Neuronal stem cell (in vitro differentiated cells): ENCODE measurements at regions not wholly inside any gene's neighbourhood (a gene's known extent, or its start where the extent isn't known, plus 50 kb on each side); places are given as distances from the start of the nearest gene placed in this dataset.
"Not testable (repeated sequence)": the region's sequence is repeated elsewhere in the genome, so short reads cannot be mapped to it uniquely, and the experiment has no call there.

Experiments
- DNase-seq: peaks from one replicate; pipeline ENCODE4 v3.0.0-alpha.2; 2013; ENCODE audit warnings: low spot score
- H2AFZ ChIP-seq: one replicate; pipeline ENCODE4 v1.6.1; 2013; ENCODE audit warnings: mild to moderate bottlenecking, low read length, inconsistent platforms
- H2AK5ac ChIP-seq: 2 replicates; pipeline ENCODE4 v1.6.1; 2013; ENCODE audit warnings: low read depth, mild to moderate bottlenecking, inconsistent platforms, low read length, moderate library complexity, mixed read lengths
- H2BK120ac ChIP-seq: 2 replicates; pipeline ENCODE4 v1.6.1; 2013; ENCODE audit warnings: low read depth, mild to moderate bottlenecking, inconsistent platforms, low read length, moderate library complexity, mixed read lengths
- H2BK12ac ChIP-seq: one replicate; pipeline ENCODE4 v1.6.1; 2013; ENCODE audit warnings: low read length, inconsistent platforms
- H2BK15ac ChIP-seq: 2 replicates; pipeline ENCODE4 v1.6.1; 2013; ENCODE audit warnings: mild to moderate bottlenecking, low read length, inconsistent platforms, mixed read lengths
- H2BK5ac ChIP-seq: one replicate; pipeline ENCODE4 v1.6.1; 2013; ENCODE audit warnings: inconsistent platforms, mild to moderate bottlenecking, low read length, moderate library complexity
- H3K14ac ChIP-seq: one replicate; pipeline ENCODE4 v1.6.1; 2013; ENCODE audit warnings: low read length, inconsistent platforms
- H3K18ac ChIP-seq: 2 replicates; pipeline ENCODE4 v1.6.1; 2013; ENCODE audit warnings: low read length, inconsistent platforms
- H3K23ac ChIP-seq: 2 replicates; pipeline ENCODE4 v1.6.1; 2013; ENCODE audit warnings: low read depth, mild to moderate bottlenecking, mixed read lengths, low read length, inconsistent platforms; ENCODE audit not compliant: poor library complexity
- H3K27ac ChIP-seq: replicated peaks from 3 replicates; pipeline ENCODE4 v1.5.1; 2013; ENCODE audit warnings: low read length, inconsistent platforms
- H3K27me3 ChIP-seq, 3 experiments: 2 replicates each; pipeline ENCODE4 v1.6.1; 2013; ENCODE audit warnings: low read length in 3 of 3, mild to moderate bottlenecking in 2 of 3, inconsistent platforms in 1 of 3, low read depth in 1 of 3, mixed read lengths in 1 of 3, moderate library complexity in 1 of 3; ENCODE audit not compliant: control insufficient read depth in 3 of 3, insufficient read depth in 3 of 3
- H3K36me3 ChIP-seq, 2 donors: replicated peaks in 1 of 2; 2 replicates each; pipeline ENCODE4 v1.6.1; 2013; ENCODE audit warnings: low read length in 2 of 2; ENCODE audit not compliant: control insufficient read depth in 2 of 2, insufficient read depth in 2 of 2
- H3K4ac ChIP-seq: 2 replicates; pipeline ENCODE4 v1.6.1; 2013; ENCODE audit warnings: inconsistent platforms, mild to moderate bottlenecking, low read length, moderate library complexity
- H3K4me1 ChIP-seq, 2 donors: 1 replicate in 1 of 2; 2 replicates in 1 of 2; pipeline ENCODE4 v1.6.1; 2013; ENCODE audit warnings: low read length in 2 of 2, low read depth in 1 of 2; ENCODE audit not compliant: control insufficient read depth in 2 of 2, insufficient read depth in 1 of 2
- H3K4me2 ChIP-seq: one replicate; pipeline ENCODE4 v1.6.1; 2013; ENCODE audit warnings: mild to moderate bottlenecking, low read length, inconsistent platforms; ENCODE audit not compliant: insufficient read depth, poor library complexity, severe bottlenecking
- H3K4me3 ChIP-seq, 2 donors: 2 replicates each; pipeline ENCODE4 v1.5.1; 2013; ENCODE audit warnings: low read length in 2 of 2, mild to moderate bottlenecking in 2 of 2, inconsistent platforms in 1 of 2, moderate library complexity in 1 of 2
- H3K79me1 ChIP-seq: one replicate; pipeline ENCODE4 v1.6.1; 2013; ENCODE audit warnings: low read depth, mild to moderate bottlenecking, inconsistent platforms, low read length, moderate library complexity
- H3K9ac ChIP-seq: one replicate; pipeline ENCODE4 v1.6.1; 2013; ENCODE audit warnings: mild to moderate bottlenecking, low read depth, low read length, inconsistent platforms; ENCODE audit not compliant: poor library complexity
- H3K9me3 ChIP-seq, 2 donors: replicated peaks in 1 of 2; 2 replicates each; pipeline versions ENCODE3 to v1.6.1; 2013; ENCODE audit warnings: low read length in 2 of 2, mild to moderate bottlenecking in 2 of 2, inconsistent platforms in 1 of 2, low read depth in 1 of 2, mixed read lengths in 1 of 2, moderate library complexity in 1 of 2; ENCODE audit not compliant: control insufficient read depth in 2 of 2, insufficient read depth in 1 of 2
- H4K8ac ChIP-seq: one replicate; pipeline ENCODE4 v1.6.1; 2013; ENCODE audit warnings: low read depth, mild to moderate bottlenecking, inconsistent platforms, low read length, moderate library complexity
- H4K91ac ChIP-seq: one replicate; pipeline ENCODE4 v1.6.1; 2013; ENCODE audit warnings: low read length, low read depth, mild to moderate bottlenecking, inconsistent platforms; ENCODE audit not compliant: poor library complexity
- WGBS, 2 donors: extraction: QIAGEN DNeasy Blood & Tissue Kit; methylation state at CpG; one replicate each; pipeline ENCODE4 v1.1.7; 2013; ENCODE audit warnings: missing lambda C conversion rate in 2 of 2, mixed read lengths in 1 of 2; ENCODE audit not compliant: insufficient read length in 2 of 2, insufficient replicate concordance in 1 of 2; ENCODE audit errors: extremely low coverage in 2 of 2; 5-methylcytosine and 5-hydroxymethylcytosine counted together

GRCh38 chr17:21766565-21766964 lies 74.2 kb downstream of the KCNJ18 start:
- DNase-seq, H4K91ac ChIP-seq, H2BK120ac ChIP-seq: not testable (repeated sequence)

GRCh38 chr17:21767162-21768156 lies 75.1 kb downstream of the KCNJ18 start:
- H4K8ac ChIP-seq, H3K4me3 ChIP-seq, H3K4ac ChIP-seq, H3K36me3 ChIP-seq, H2BK15ac ChIP-seq, H3K4me1 ChIP-seq, H3K9me3 ChIP-seq, H3K79me1 ChIP-seq, H3K14ac ChIP-seq, H4K91ac ChIP-seq, H2AFZ ChIP-seq, H3K4me2 ChIP-seq, DNase-seq, H2BK12ac ChIP-seq, H2BK5ac ChIP-seq, H3K27ac ChIP-seq, H2AK5ac ChIP-seq, H3K23ac ChIP-seq, H3K9ac ChIP-seq, H2BK120ac ChIP-seq, H3K27me3 ChIP-seq, H3K18ac ChIP-seq: not testable (repeated sequence)
- no CpG with 5 or more reads among the region's 7 CpGs for WGBS, 2 donors

More at GRCh38 chr17:21766565-21766964, 74.2 kb downstream of the KCNJ18 start:
- not testable (repeated sequence) for H2AK5ac ChIP-seq, H2BK12ac ChIP-seq, H3K4me2 ChIP-seq, H4K8ac ChIP-seq, H3K9me3 ChIP-seq, H2AFZ ChIP-seq, H3K4ac ChIP-seq, H3K4me1 ChIP-seq, H3K18ac ChIP-seq, H3K27me3 ChIP-seq, H3K36me3 ChIP-seq, H3K23ac ChIP-seq, H3K4me3 ChIP-seq, H2BK15ac ChIP-seq, H3K9ac ChIP-seq, H2BK5ac ChIP-seq, H3K27ac ChIP-seq, H3K14ac ChIP-seq, H3K79me1 ChIP-seq
- no CpG with 5 or more reads among the region's 5 CpGs for WGBS, 2 donors

GRCh38 chr17:21768244-21768643 lies 75.9 kb downstream of the KCNJ18 start:
- H4K8ac ChIP-seq, H2BK120ac ChIP-seq, H3K23ac ChIP-seq, H3K4me2 ChIP-seq, H2BK12ac ChIP-seq, H3K79me1 ChIP-seq, DNase-seq, H3K14ac ChIP-seq, H3K27me3 ChIP-seq, H3K9me3 ChIP-seq, H2AK5ac ChIP-seq, H3K4ac ChIP-seq, H3K36me3 ChIP-seq, H2BK15ac ChIP-seq, H3K27ac ChIP-seq, H2BK5ac ChIP-seq, H3K18ac ChIP-seq, H3K4me3 ChIP-seq, H4K91ac ChIP-seq, H2AFZ ChIP-seq, H3K9ac ChIP-seq, H3K4me1 ChIP-seq: not testable (repeated sequence)
- WGBS, 2 donors: no CpG with 5 or more reads among the region's 6 CpGs

- not testable (repeated sequence) for H2BK5ac ChIP-seq, H3K79me1 ChIP-seq, H3K9ac ChIP-seq, H4K91ac ChIP-seq, H2AK5ac ChIP-seq, DNase-seq, H3K4me3 ChIP-seq, H2BK15ac ChIP-seq, H2AFZ ChIP-seq, H3K36me3 ChIP-seq, H3K9me3 ChIP-seq, H3K18ac ChIP-seq, H3K27me3 ChIP-seq, H3K14ac ChIP-seq, H2BK12ac ChIP-seq, H3K27ac ChIP-seq, H3K4me1 ChIP-seq, H2BK120ac ChIP-seq, H3K4ac ChIP-seq, H3K4me2 ChIP-seq, H4K8ac ChIP-seq, H3K23ac ChIP-seq
- WGBS, 2 donors: no CpG with 5 or more reads among the region's 13 CpGs
Observed at GRCh38 chr17:21768729-21769462, 76.6 kb downstream of the KCNJ18 start.
